ENCODE measurements at regions not wholly inside any gene's neighbourhood (a gene's known extent, or its start where the extent isn't known, plus 50 kb on each side); places are given as distances from the start of the nearest gene placed in this dataset.

DNA sequence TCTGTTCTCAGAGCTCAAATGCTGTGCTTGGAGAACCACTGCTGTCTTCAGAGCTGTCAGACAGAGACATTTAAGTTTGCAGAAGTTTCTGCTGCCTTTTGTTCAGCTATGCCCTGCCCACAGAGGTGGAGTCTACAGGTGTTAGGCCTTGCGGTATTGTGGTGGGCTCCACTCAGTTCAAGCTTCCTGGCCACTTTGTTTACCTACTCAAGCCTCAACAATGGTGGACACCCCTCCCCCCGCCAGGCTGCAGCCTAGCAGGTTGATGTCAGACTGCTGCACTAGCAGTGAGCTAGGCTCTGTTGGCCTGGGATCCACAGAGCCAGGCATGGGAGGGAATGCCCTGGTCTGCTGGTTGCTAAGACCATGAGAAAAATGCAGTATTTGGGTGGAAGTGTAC lies 323.8 kb downstream of the BCAT1 start:
- TF ChIP-seq, protein P1, sequence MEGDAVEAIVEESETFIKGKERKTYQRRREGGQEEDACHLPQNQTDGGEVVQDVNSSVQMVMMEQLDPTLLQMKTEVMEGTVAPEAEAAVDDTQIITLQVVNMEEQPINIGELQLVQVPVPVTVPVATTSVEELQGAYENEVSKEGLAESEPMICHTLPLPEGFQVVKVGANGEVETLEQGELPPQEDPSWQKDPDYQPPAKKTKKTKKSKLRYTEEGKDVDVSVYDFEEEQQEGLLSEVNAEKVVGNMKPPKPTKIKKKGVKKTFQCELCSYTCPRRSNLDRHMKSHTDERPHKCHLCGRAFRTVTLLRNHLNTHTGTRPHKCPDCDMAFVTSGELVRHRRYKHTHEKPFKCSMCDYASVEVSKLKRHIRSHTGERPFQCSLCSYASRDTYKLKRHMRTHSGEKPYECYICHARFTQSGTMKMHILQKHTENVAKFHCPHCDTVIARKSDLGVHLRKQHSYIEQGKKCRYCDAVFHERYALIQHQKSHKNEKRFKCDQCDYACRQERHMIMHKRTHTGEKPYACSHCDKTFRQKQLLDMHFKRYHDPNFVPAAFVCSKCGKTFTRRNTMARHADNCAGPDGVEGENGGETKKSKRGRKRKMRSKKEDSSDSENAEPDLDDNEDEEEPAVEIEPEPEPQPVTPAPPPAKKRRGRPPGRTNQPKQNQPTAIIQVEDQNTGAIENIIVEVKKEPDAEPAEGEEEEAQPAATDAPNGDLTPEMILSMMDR (conservative IDR thresholded peaks at IDR 0.05; ENCODE audit: low read depth, low read length), result no peak
- no peak for TF ChIP-seq EZH2phosphoT487 (IDR thresholded peaks at IDR 0.05; ENCODE audit: borderline replicate concordance, low read length)

All from PC-3 (cell line).